ENCODE measurements at regions not wholly inside any gene's neighbourhood (a gene's known extent, or its start where the extent isn't known, plus 50 kb on each side); places are given as distances from the start of the nearest gene placed in this dataset.

- no peak for DNase-seq
- intact Hi-C loops (cut with DNase I), result no loop called here
- WGBS, 2 donors, result 81 to 89% methylated on average over 6 of the region's 6 CpGs
- Histone ChIP-seq H3K36me3 (no peaks in the 10 kb centered on the region), H3K4me1 (no peaks in the 10 kb centered on the region), H3K27ac (no peak overlapping the region), H3K4me3 (no peak overlapping the region), H3K9me3 (peaks cover 0 to 11% (median 6%) of the 10 kb centered on the region in 3 donors), H3K27me3 (no peaks in the 10 kb centered on the region)
- TF ChIP-seq POLR2A (IDR thresholded peaks at IDR 0.05), result no peak
- no peak for TF ChIP-seq CTCF (IDR thresholded peaks at IDR 0.05)
These were observed 136.4 kb upstream of the CELF2 start for GRCh38 chr10:10881117-10881813.

GRCh38 chr10:10883737-10884136, 133.9 kb upstream of the CELF2 start:
- TF ChIP-seq POLR2A (IDR thresholded peaks at IDR 0.05), result no peak
- no peak for TF ChIP-seq CTCF (IDR thresholded peaks at IDR 0.05)
- no peak overlapping the region for H3K27ac ChIP-seq
- H3K27me3 ChIP-seq, result no peaks in the 10 kb centered on the region
- 79 to 93% methylated on average over 1 of the region's 1 CpG for WGBS, 2 donors
- intact Hi-C loops (cut with DNase I), result no loop called here
- no peaks in the 10 kb centered on the region for H3K36me3 ChIP-seq
- H3K4me3 ChIP-seq, result no peak overlapping the region
- no peak for DNase-seq
- H3K4me1 ChIP-seq, result no peaks in the 10 kb centered on the region
- peaks cover 0 to 11% (median 6%) of the 10 kb centered on the region in 3 donors for H3K9me3 ChIP-seq

- no peak for DNase-seq
- peaks cover 0 to 11% (median 6%) of the 10 kb centered on the region in 3 donors for H3K9me3 ChIP-seq
- no peak overlapping the region for H3K4me3 ChIP-seq
- H3K27me3 ChIP-seq, result no peaks in the 10 kb centered on the region
- 73 to 81% methylated on average over 9 of the region's 9 CpGs for WGBS, 2 donors
- no peaks in the 10 kb centered on the region for H3K36me3 ChIP-seq
- no peak overlapping the region for H3K27ac ChIP-seq
- TF ChIP-seq POLR2A (IDR thresholded peaks at IDR 0.05), result no peak
- no peak for TF ChIP-seq CTCF (IDR thresholded peaks at IDR 0.05)
- intact Hi-C loops (cut with DNase I), result no loop called here
- peaks cover 0 to 3% (median 0%) of the 10 kb centered on the region in 3 donors for H3K4me1 ChIP-seq
These were observed 130.7 kb upstream of the CELF2 start for GRCh38 chr10:10886861-10887531.

GRCh38 chr10:10891124-10892082, 126.3 kb upstream of the CELF2 start:
- 47 to 61% methylated on average over 9 to 10 of the region's 10 CpGs for WGBS, 2 donors
- Histone ChIP-seq H3K4me1 (peaks cover 0 to 6% (median 0%) of the 10 kb centered on the region in 3 donors), H3K36me3 (no peaks in the 10 kb centered on the region), H3K4me3 (no peak overlapping the region), H3K9me3 (no peaks in the 10 kb centered on the region), H3K27me3 (no peaks in the 10 kb centered on the region), H3K27ac (no peak overlapping the region)
- no peak for TF ChIP-seq POLR2A (IDR thresholded peaks at IDR 0.05)
- no peak for TF ChIP-seq CTCF (IDR thresholded peaks at IDR 0.05)
- intact Hi-C loops (cut with DNase I), result no loop called here
- no peak for DNase-seq

Measured in esophagus squamous epithelium (tissue), 5 donors.